GM12873 (cell line): ENCODE measurements at regions not wholly inside any gene's neighbourhood (a gene's known extent, or its start where the extent isn't known, plus 50 kb on each side); places are given as distances from the start of the nearest gene placed in this dataset.

Source experiments
- CTCF ChIP-seq: IDR thresholded peaks from 2 replicates; pipeline ENCODE4 v1.5.1; 2012; ENCODE audit warnings: low read depth, mild to moderate bottlenecking, moderate library complexity, low read length, control low read depth; ENCODE audit not compliant: insufficient read depth; ENCODE audit errors: missing control alignments

DNA sequence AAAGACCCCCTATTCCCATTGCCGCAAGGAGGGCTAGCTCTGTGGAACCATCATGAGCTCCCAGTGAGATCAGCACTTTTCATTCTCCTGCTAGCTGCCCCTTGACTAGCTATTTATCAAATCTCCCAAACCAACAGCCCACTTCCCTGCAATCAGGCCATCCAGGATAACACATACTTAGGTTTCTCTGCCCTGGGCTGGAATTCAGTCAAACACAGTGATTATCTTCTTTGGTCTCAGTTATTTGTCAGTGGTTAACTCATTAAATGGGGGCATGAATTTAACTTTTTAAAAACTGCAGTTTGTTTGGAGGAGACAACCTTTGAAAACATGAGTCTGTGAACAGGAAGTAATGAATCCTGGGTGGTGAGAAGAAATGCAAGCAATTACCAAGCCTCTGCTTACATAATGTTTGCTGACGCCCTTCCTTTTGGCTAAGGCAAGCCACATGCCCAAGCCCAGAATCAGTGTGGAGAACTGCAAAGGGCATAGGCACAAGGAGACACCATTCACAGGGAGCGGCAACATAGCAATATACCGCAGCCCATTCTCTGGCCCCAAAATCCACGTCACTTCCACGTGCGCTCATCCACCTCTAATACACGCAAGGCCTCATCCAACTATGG, 275.0 kb downstream of the DRD1 start:
- no peak for TF ChIP-seq CTCF

DNA sequence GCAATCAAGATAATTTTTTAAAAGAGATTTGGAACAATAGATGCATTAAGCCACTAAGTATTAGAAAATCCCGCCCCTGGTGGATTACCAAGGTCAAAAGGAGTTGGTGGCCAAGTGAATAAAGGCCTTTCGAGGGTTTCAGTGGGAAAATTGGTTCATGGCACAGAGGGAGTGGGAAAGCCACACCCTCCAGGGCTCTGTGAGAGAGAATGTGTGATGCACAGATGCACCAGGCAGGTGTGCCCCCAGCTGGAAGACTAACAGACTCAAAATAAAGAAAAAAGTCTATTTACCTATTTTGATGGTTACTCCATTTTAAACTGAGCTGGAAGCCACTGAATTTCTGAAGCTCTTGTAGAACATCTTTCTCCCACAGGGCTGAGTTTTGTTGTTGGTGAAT, 278.0 kb downstream of the DRD1 start:
- TF ChIP-seq CTCF = no peak

- TF ChIP-seq CTCF = no peak
Observed at GRCh38 chr5:175163586-175164275, 280.3 kb downstream of the DRD1 start.

DNA sequence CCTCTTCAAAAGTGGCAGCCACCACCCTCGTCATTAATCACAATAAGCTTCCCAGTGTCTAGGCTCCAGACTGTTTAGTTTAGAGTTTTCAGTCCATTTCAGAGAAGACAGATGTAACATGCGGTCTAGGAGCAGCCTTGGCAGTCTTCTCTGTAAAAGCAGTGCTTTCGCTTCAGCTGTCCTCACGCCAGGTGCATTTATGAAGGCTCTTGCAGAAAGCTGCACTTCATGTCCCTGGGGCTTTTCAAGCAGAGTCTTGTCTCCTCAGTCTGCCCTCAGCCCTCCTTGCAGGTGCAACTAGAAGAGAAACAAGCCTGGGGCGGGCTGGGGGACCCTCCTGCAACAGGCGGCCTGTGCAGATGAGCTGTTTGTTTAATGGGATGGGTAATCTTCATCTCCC, 281.9 kb downstream of the DRD1 start:
- no peak for TF ChIP-seq CTCF

DNA sequence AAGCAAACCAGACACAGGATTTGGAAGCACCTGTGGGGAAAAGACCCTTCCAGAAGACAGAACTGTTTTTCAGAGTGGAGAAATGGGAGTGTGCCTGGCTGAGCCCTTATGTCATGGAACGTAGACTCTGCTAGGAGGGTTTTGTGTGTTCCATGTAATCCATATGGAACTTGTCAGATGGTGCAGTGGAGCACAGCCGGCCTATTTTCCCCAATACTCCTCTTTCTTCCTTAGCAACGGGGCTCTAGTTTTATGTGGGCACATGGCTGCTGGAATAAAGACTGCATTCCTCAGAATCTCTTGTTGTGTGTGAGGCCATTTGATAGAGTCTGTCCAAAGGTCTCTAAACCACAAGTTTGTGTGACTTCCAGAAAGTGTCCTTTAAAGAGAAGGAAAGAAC, 284.0 kb downstream of the DRD1 start:
- TF ChIP-seq CTCF = no peak

DNA sequence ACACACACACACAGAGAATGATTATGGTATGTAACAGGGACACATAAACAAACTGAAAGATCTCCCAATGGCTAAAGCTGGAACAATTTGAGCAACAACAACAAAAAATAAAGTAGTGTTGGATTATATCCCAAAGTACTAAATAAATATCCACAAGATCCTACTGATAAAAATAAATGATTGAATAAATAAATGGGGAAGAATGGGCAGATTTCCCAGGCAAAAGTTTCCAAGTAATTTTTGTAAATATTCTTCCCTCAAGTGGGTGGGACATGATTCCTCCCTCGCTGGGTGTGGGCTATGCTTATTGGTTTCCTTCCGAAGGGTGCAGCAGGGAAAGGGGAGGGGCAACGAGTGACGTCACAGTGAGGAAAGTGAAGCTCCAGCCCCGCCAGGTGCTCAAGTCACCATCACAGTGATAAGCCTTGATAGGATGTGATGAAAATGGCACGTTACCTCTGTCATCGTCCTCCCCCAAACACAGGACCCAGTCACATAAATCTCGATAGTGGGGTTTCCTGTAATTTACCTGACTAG, 295.3 kb downstream of the DRD1 start:
- TF ChIP-seq CTCF = no peak

GRCh38 chr5:175146733-175147132, 297.2 kb downstream of the DRD1 start:
- no peak for TF ChIP-seq CTCF
